GM18499 (cell line): ENCODE measurements at regions not wholly inside any gene's neighbourhood (a gene's known extent, or its start where the extent isn't known, plus 50 kb on each side); places are given as distances from the start of the nearest gene placed in this dataset.

ENCODE experiments used
- ATAC-seq: cut with Tn5 transposase; IDR thresholded peaks from one replicate; pipeline ENCODE4 v1.9.1; 2021; ENCODE audit warnings: moderate number of reproducible peaks; ENCODE audit not compliant: insufficient read depth, unreplicated experiment

DNA sequence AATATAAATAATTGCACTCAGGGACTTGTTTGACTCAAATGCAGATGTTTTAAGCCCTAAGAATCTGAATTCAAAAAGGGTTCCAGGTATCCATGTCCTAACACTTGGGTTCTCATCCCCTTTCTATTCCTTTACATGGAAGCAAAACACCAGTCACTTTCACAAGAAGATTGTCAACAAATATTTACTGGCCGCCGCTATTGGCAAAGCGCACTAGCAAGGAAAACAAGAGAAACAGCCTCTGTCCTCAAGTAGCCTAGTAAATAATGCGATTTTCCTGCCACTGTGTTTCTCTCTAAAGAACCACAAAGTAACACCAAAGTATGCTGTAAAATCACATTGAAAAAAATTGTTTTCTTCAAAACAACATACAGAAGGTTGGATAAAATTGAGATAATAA, 66.7 kb upstream of the EZH2 start:
- no peak for ATAC-seq

DNA sequence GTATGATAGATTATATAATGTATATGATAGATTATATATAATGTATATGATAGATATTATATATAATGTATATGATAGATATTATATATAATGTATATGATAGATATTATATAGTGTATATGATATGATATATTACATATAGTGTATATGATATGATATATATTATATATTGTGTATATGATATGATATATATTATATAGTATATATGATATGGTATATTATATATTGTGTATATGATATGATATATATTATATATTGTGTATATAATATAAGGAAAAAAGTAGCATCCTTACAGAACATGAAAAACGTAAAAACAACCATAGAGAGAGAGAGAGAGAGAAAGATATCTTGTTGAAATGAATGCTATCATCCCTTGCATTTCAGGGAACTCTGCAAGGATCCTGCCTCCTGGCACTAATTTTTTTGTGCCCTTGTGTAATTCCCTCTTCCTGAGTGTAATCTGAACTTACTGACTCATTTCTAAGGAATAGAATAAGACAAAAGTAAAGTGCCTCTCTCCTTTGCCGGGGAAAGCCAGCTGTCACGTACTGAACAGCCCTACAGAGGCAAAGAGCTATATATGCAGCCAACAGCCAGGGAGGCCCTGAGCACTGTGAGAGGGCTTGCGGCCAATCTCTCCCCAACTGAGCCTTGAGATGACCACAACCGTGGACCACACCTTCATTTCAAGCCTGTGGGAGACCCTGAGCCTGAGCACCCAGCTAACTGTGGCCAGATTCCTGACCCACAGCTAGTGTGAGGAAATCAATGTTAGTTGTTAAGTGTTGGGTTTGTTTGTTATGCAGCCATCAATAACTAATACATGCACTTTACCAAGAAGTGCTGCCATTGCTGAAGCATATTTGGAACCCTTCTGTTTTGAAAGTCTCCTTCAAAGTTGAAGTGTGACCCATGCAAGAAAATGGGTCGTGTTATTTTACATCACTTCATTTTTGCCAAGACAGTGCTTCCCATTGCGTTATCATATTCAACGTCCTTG, 61.1 kb upstream of the EZH2 start:
- ATAC-seq = no peak

DNA sequence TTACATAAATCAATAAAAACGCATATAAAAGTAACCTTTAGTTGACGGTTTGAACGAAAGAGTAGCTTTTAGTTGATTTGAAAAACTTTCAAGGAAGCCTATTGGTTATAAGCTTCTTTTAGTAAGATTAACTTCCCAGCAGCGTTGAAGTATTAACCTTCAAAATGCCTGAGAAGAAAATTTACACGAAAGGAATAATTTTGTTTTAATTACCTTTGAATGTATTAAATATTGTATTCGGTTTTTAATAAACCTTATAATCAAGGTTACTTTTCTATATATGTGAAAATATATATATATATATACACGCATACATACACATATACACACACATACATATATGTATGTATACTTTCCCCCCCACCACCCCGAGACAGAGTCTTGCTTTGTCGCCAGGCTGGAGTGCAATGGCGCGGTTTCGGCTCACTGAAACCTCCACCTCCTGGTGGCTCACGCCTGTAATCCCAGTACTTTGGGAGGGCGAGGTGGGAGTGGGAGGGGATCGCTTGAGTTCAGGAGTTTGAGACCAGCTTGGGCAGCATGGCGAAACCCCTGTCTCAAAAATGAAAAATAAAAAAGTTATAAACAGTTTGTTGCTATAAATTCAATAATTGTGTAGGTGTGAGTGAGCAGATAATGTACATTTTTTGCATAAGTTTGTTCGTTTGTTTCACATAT, 57.6 kb upstream of the EZH2 start:
- ATAC-seq = no peak

DNA sequence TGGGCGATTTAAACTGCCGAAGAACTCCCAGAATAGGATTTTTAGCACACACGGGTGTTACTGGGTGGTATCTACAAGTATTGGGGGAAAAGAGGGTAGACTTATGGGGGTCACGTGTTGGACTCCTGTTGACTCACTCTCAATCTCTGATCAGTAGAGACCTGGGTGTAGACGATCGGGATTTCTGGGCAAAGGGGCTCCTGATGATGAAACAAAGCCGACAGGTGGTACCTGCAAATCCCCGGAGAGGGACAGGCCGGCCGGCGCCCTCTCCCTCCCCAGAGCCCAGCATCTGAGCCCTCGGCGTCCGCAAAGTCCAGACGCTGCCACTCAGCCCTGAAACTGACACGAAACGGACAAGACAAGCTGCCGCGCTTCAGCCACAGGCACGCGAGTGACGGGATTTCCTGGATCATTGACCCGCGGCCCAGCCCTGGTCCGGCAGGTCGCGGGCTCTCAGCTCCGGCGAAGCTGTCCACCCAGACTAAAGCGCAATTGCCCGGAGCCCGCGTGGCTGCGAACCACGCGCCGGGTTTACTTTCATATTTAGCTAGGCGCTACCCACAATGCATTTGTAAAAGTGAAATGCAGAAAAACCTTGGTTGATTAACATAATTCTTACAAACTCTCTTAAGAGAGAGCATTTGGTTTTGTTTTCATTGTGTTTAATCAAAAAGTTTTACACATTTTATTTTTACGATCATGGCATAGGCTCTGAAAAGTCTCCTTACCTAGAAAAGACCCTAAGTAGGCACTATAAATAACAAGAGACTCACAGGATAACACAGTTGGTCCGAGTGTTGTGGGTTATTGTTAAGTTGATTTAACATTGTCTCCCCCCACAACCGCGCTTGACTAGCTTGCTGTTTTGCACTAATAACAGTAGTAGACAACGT, 56.9 kb upstream of the EZH2 start:
- ATAC-seq = peak; percentile 46

DNA sequence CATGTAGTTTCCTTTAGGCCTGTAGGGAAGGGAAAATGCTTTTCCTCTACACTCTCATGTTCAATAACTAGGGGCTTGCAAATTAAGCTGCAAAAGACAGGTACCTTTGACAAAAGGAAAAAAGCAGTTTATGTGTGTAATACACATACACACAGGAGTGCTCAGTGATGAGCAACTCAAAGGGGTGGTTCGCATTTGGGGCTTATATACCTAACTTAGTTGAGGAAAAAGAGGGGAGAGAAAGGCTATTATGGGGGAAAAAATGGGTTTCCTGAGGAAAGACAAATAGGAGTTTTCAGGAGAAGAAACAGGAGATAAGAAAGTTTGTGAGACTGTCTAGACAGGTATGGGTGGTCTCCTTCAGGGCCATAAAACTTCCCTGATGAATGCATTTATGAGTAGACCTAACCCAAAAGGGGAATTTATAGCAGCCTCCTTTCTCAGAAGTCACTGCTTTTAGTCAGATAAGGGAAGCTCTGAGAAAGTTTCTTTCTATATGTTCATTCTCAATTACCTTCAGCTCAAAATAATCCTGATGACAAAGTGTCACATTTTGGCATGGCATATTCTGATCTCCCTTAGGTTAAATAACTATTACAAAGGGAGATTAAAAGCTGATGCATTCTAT, 55.2 kb upstream of the EZH2 start:
- no peak for ATAC-seq

DNA sequence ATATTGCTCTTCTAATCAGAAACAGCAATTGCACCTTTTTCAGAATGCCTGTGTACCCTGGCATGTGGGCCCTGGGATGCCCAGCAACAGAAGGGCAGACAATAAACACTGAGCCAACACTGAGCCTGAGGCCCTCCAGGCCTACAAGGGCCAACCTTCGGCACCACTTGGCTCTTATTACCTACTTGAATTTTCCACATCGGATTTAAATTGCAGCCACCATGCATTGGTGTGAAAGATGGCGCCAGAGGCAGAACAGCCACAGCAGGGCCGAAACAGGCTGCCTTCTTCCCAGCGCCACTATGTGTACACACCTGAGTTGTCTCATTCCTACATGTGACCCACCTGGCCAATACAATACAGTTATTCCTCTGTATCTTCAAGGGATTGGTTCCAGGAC, 51.4 kb upstream of the EZH2 start:
- ATAC-seq = no peak
